ENCODE measurements at regions not wholly inside any gene's neighbourhood (a gene's known extent, or its start where the extent isn't known, plus 50 kb on each side); places are given as distances from the start of the nearest gene placed in this dataset.

DNA sequence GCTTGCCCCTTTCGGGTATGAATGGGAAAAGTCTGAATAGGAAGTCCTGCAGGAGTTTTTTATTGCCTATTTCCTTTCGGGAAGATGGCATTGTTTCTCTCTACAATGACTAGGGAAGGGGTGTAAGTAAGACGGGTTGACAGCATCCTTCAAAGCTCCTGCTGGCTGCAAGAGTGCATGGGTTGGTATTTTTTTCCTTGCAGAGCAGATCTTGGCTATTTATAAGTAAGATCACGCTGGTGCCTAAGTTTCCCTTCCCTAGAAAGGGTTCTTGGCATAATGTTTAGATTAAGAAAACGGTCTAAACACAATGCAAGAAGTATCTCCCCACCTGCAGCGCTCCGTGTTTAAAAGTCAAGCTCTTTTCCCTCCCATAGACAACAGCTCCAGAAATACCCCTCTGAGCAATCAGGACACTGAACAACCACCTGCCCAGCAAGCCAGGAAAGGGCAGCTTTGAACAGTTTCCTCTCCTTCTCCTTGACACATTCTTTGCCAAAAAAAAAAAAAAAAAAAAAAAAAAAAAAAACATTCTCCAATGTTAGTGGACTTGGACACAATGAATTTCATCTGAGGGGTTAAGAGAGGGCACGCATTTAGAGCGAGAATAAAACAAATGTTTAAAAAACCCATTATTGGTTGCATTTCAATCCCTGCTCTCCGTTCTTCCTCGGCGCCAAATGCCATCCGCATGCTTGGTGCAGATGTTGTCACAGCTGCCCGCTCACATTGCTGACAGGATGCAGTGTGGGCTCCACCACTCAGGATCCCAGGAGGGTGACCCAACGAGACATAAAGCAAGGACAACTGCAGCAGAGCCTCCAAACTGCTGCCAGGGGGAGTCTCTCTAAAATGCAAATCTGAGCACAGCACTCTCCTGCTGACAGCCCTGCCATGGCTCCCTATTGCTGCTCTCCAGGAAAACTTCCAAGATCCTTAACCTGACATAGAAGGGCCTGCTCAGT, 427.4 kb upstream of the MGMT start:
- Histone ChIP-seq H3K9me3 (ENCODE audit: control insufficient read depth in 4 of 4, low read length in 3 of 4) (no peaks in the 10 kb centered on the region), H3K27me3 (ENCODE audit: control insufficient read depth in 4 of 4, insufficient read depth in 4 of 4, low read length in 3 of 4) (peaks cover 0 to 9% (median 0%) of the 10 kb centered on the region in 4 donors), H3K36me3 (ENCODE audit: control insufficient read depth in 4 of 4, insufficient read depth in 3 of 4, low read depth in 1 of 4, low read length in 3 of 4) (no peaks in the 10 kb centered on the region), H3K27ac (ENCODE audit: low read depth in 1 of 2, low read length in 2 of 2) (no peak overlapping the region), H3K4me3 (ENCODE audit: low read depth in 1 of 3, low read length in 3 of 3) (no peak overlapping the region), H3K9ac (ENCODE audit: low read depth in 1 of 2, low read length in 2 of 2) (no peak overlapping the region), H3K4me1 (ENCODE audit: control insufficient read depth in 4 of 4, insufficient read depth in 4 of 4, low read length in 3 of 4) (peaks cover 0 to under 1% (median 0%) of the 10 kb centered on the region in 4 donors)
- TF ChIP-seq REST (IDR thresholded peaks at IDR 0.05), result no peak
- no peak for TF ChIP-seq JUND (IDR thresholded peaks at IDR 0.05)
- no peak for TF ChIP-seq EGR1 (IDR thresholded peaks at IDR 0.05; ENCODE audit: low read depth in 2 of 2)
- TF ChIP-seq TAF1 (conservative IDR thresholded peaks at IDR 0.05), result no peak
- TF ChIP-seq, protein P1, sequence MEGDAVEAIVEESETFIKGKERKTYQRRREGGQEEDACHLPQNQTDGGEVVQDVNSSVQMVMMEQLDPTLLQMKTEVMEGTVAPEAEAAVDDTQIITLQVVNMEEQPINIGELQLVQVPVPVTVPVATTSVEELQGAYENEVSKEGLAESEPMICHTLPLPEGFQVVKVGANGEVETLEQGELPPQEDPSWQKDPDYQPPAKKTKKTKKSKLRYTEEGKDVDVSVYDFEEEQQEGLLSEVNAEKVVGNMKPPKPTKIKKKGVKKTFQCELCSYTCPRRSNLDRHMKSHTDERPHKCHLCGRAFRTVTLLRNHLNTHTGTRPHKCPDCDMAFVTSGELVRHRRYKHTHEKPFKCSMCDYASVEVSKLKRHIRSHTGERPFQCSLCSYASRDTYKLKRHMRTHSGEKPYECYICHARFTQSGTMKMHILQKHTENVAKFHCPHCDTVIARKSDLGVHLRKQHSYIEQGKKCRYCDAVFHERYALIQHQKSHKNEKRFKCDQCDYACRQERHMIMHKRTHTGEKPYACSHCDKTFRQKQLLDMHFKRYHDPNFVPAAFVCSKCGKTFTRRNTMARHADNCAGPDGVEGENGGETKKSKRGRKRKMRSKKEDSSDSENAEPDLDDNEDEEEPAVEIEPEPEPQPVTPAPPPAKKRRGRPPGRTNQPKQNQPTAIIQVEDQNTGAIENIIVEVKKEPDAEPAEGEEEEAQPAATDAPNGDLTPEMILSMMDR (IDR thresholded peaks at IDR 0.05; ENCODE audit: low read depth, low read length, missing input control), result no peak
- no peak for TF ChIP-seq RAD21 (IDR thresholded peaks at IDR 0.05)
- no peak for TF ChIP-seq FOXA1 (IDR thresholded peaks at IDR 0.05)
- no peak for DNase-seq (ENCODE audit: low spot score)
- 72% methylated on average over 15 of the region's 15 CpGs for WGBS

- no peak overlapping the region for H3K9ac ChIP-seq (ENCODE audit: low read depth in 1 of 2, low read length in 2 of 2)
- no peaks in the 10 kb centered on the region for H3K36me3 ChIP-seq (ENCODE audit: control insufficient read depth in 4 of 4, insufficient read depth in 3 of 4, low read depth in 1 of 4, low read length in 3 of 4)
- H3K4me3 ChIP-seq (ENCODE audit: low read depth in 1 of 3, low read length in 3 of 3), result no peak overlapping the region
- WGBS, result 78% methylated on average over 1 of the region's 1 CpG
- TF ChIP-seq RAD21 (IDR thresholded peaks at IDR 0.05), result no peak
- no peak for TF ChIP-seq EGR1 (IDR thresholded peaks at IDR 0.05; ENCODE audit: low read depth in 2 of 2)
- TF ChIP-seq NR2F2 (IDR thresholded peaks at IDR 0.05), result no peak
- TF ChIP-seq YY1 (IDR thresholded peaks at IDR 0.05), result no peak
- no peak for TF ChIP-seq RXRA (IDR thresholded peaks at IDR 0.05)
- TF ChIP-seq HNF4A (conservative IDR thresholded peaks at IDR 0.05), result no peak
- TF ChIP-seq SP1 (IDR thresholded peaks at IDR 0.05), result no peak
- TF ChIP-seq ZBTB33 (IDR thresholded peaks at IDR 0.05), result no peak
- TF ChIP-seq, protein P2, sequence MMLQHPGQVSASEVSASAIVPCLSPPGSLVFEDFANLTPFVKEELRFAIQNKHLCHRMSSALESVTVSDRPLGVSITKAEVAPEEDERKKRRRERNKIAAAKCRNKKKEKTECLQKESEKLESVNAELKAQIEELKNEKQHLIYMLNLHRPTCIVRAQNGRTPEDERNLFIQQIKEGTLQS (IDR thresholded peaks at IDR 0.05), result no peak
- no peak for TF ChIP-seq HNF4G (IDR thresholded peaks at IDR 0.05)
- no peak for DNase-seq (ENCODE audit: low spot score)
- H3K27me3 ChIP-seq (ENCODE audit: control insufficient read depth in 4 of 4, insufficient read depth in 4 of 4, low read length in 3 of 4), result peaks cover 0 to 9% (median 0%) of the 10 kb centered on the region in 4 donors
- H3K9me3 ChIP-seq (ENCODE audit: control insufficient read depth in 4 of 4, low read length in 3 of 4), result no peaks in the 10 kb centered on the region
- no peaks in the 10 kb centered on the region for H3K4me1 ChIP-seq (ENCODE audit: control insufficient read depth in 4 of 4, insufficient read depth in 4 of 4, low read length in 3 of 4)
- H3K27ac ChIP-seq (ENCODE audit: low read depth in 1 of 2, low read length in 2 of 2), result no peak overlapping the region
Measured at GRCh38 chr10:129040377-129040776, 426.7 kb upstream of the MGMT start.

Measured in liver (tissue), 8 donors.